ENCODE measurements at regions not wholly inside any gene's neighbourhood (a gene's known extent, or its start where the extent isn't known, plus 50 kb on each side); places are given as distances from the start of the nearest gene placed in this dataset.

DNA sequence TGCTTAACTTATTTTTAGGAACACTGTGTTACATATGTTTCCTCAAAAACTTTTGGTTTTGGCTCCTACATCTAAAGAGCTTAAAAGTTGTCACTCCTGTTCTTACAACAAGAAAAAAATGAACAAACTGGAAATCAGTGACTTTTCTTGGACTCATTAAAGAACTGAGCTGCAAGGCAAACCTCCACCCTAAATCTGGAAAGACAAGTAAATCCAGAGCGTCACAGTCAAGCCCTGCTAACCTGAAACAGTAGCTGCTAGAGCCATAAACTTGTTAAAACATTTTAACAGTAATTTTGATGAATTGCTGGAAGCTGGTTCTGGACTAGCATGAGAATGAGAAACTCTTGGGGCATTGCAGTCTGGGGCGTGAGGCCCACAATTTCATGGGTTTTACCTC, 350.5 kb upstream of the COL8A1 start:
- ATAC-seq (no peak), FAIRE-seq (no peak), DNase-seq (ENCODE audit: low spot score) (no peak)
- BruUV-seq (replicated peaks) = no TSS peak
- H3K27me3 ChIP-seq (ENCODE audit: control insufficient read depth in 1 of 2, insufficient read depth in 2 of 2, low read length in 2 of 2) = no peaks in the 10 kb centered on the region
- 0% methylated on average over 2 of the region's 2 CpGs for WGBS (ENCODE audit: low lambda C conversion rate)
- H4K20me1 ChIP-seq (ENCODE audit: insufficient read depth, low read length) = no peaks in the 10 kb centered on the region
- CTCF ChIA-PET (ENCODE audit: low intra/inter-chr PET ratio, low total read pairs) = no interaction called here
- intact Hi-C loops (cut with micrococcal nuclease; ENCODE audit: unreplicated experiment) (no loop called here), in situ Hi-C loops (cut with HindIII; ENCODE audit: extremely low pct_ligation_motif_present, low pct_unique_long_range_greater_than_20kb) (no loop called here)
- H3K9ac ChIP-seq (ENCODE audit: insufficient read depth, low read depth, low read length) = no peak overlapping the region
- no peaks in the 10 kb centered on the region for H3K4me1 ChIP-seq (ENCODE audit: insufficient read depth, low read length)
- H3K9me3 ChIP-seq (ENCODE audit: low read length) = no peaks in the 10 kb centered on the region
- no peak overlapping the region for H3K4me3 ChIP-seq (replicated peaks in 1 of 3; ENCODE audit: insufficient read depth in 1 of 3, low read depth in 2 of 3, low read length in 3 of 3)
- no peak for TF ChIP-seq ZNF446 (CRISPR knock-in tag; IDR thresholded peaks at IDR 0.05)
- no peak for TF ChIP-seq ZNF768 (CRISPR knock-in tag; IDR thresholded peaks at IDR 0.05)
- TF ChIP-seq ZNF780A (CRISPR knock-in tag; IDR thresholded peaks at IDR 0.05) = no peak
- no peak for TF ChIP-seq ZNF34 (CRISPR knock-in tag; IDR thresholded peaks at IDR 0.05; ENCODE audit: borderline replicate concordance)
- TF ChIP-seq ZSCAN9 (CRISPR knock-in tag; IDR thresholded peaks at IDR 0.05; ENCODE audit: borderline replicate concordance) = no peak
- TF ChIP-seq ZSCAN31 (CRISPR knock-in tag; IDR thresholded peaks at IDR 0.05; ENCODE audit: low read depth) = no peak
- no peak for TF ChIP-seq MBNL3 (CRISPR knock-in tag; conservative IDR thresholded peaks at IDR 0.05)
- TF ChIP-seq NKX3-1 (CRISPR knock-in tag; IDR thresholded peaks at IDR 0.05) = no peak
- TF ChIP-seq ZNF75D (CRISPR knock-in tag; IDR thresholded peaks at IDR 0.05; ENCODE audit: borderline replicate concordance) = no peak
- no peak for TF ChIP-seq ATF7 (IDR thresholded peaks at IDR 0.05)
- no peak for TF ChIP-seq ATF7 (CRISPR knock-in tag; IDR thresholded peaks at IDR 0.05)
- TF ChIP-seq SSRP1 (CRISPR knock-in tag; IDR thresholded peaks at IDR 0.05) = no peak
- TF ChIP-seq, protein P1, sequence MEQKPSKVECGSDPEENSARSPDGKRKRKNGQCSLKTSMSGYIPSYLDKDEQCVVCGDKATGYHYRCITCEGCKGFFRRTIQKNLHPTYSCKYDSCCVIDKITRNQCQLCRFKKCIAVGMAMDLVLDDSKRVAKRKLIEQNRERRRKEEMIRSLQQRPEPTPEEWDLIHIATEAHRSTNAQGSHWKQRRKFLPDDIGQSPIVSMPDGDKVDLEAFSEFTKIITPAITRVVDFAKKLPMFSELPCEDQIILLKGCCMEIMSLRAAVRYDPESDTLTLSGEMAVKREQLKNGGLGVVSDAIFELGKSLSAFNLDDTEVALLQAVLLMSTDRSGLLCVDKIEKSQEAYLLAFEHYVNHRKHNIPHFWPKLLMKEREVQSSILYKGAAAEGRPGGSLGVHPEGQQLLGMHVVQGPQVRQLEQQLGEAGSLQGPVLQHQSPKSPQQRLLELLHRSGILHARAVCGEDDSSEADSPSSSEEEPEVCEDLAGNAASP (CRISPR knock-in tag; IDR thresholded peaks at IDR 0.05; ENCODE audit: borderline replicate concordance) = no peak
- TF ChIP-seq, protein P2, sequence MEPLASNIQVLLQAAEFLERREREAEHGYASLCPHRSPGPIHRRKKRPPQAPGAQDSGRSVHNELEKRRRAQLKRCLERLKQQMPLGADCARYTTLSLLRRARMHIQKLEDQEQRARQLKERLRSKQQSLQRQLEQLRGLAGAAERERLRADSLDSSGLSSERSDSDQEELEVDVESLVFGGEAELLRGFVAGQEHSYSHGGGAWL (CRISPR knock-in tag; IDR thresholded peaks at IDR 0.05) = no peak
- no peak for TF ChIP-seq ZC3H13 (CRISPR knock-in tag; IDR thresholded peaks at IDR 0.05)
- no peak for TF ChIP-seq SRSF9 (IDR thresholded peaks at IDR 0.05; ENCODE audit: borderline replicate concordance, insufficient read depth, low read depth, low read length, poor library complexity, severe bottlenecking)
- H3K79me2 ChIP-seq (ENCODE audit: insufficient read depth, low read length) = no peaks in the 10 kb centered on the region
- no peak overlapping the region for H3K4me2 ChIP-seq (ENCODE audit: low read depth, low read length)
- no peaks in the 10 kb centered on the region for H3K36me3 ChIP-seq (replicated peaks in 1 of 2; ENCODE audit: control insufficient read depth in 1 of 2, insufficient read depth in 2 of 2, low read length in 2 of 2)
- POLR2A ChIA-PET = no interaction called here
- no peak overlapping the region for H2AFZ ChIP-seq (ENCODE audit: low read length)
- no peak overlapping the region for H3K27ac ChIP-seq (ENCODE audit: extremely low read length, insufficient read depth, low read length)

All from HepG2 (cell line).